ENCODE measurements at regions not wholly inside any gene's neighbourhood (a gene's known extent, or its start where the extent isn't known, plus 50 kb on each side); places are given as distances from the start of the nearest gene placed in this dataset.

- TF ChIP-seq CTCF (IDR thresholded peaks at IDR 0.05) (no peak), POLR2A (IDR thresholded peaks at IDR 0.05) (no peak)
Observed at GRCh38 chr13:90943946-90944345, 403.5 kb upstream of the MIR17HG start.

Measured in vagina (tissue), 2 donors.